ENCODE measurements at regions not wholly inside any gene's neighbourhood (a gene's known extent, or its start where the extent isn't known, plus 50 kb on each side); places are given as distances from the start of the nearest gene placed in this dataset.
A peak's percentile ranks its signal among the peaks of the same experiment; 100 is the strongest.
"Not testable (repeated sequence)": the region's sequence is repeated elsewhere in the genome, so short reads cannot be mapped to it uniquely, and the experiment has no call there.

DNA sequence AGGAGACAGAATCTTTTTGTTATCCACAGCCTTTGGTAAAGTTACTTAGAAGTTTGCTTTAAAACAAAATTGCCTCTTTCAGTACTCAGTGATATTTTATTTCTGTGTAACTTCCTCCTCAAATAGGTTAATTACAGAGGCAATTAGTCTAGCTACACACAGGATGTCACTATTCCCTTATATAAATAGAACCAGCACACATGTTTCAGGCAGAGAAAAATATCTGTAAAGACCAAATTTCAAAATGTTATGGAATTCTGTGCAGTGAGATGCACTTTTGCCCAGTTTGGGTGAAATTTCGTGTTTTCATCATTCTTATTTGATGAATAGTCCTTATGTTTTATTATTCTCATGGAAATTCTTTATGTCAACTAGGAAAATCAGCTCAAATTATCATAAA lies 410.6 kb upstream of the SOX5 start:
- no peak overlapping the region for H3K4me3 ChIP-seq (ENCODE audit: control insufficient read depth in 1 of 7, extremely low read depth in 1 of 7, insufficient read depth in 4 of 7, low read depth in 2 of 7, low read length in 6 of 7)
- H3K4me1 ChIP-seq (ENCODE audit: control extremely low read depth in 1 of 4, control insufficient read depth in 4 of 4, insufficient read depth in 4 of 4, low read length in 3 of 4): peaks cover 0 to 3% (median 0%) of the 10 kb centered on the region in 4 experiments
- H3K27me3 ChIP-seq (replicated peaks in 2 of 5; ENCODE audit: control insufficient read depth in 4 of 5, insufficient read depth in 5 of 5, low read length in 4 of 5): no peaks in the 10 kb centered on the region
- CTCF ChIA-PET: interaction anchor here (0.8 to 1.5 kb wide), 3 partner anchors 10 to 475 kb away, joined by 3 to 6 read pairs (median 3); no protein-coding TSS in a partner anchor
- no CpG with 5 or more reads among the region's 1 CpG for WGBS (ENCODE audit: insufficient coverage)
- POLR2A ChIA-PET: no interaction called here
- no peaks in the 10 kb centered on the region for H3K9me3 ChIP-seq (ENCODE audit: control extremely low read depth in 1 of 5, control insufficient read depth in 4 of 5, insufficient read depth in 2 of 5, low read depth in 1 of 5, low read length in 4 of 5)
- peak; percentile 10 to 28 (median 15) for DNase-seq
- no peak overlapping the region for H3K27ac ChIP-seq (ENCODE audit: insufficient read depth in 1 of 2, low read depth in 1 of 2, low read length in 2 of 2, poor library complexity in 1 of 2, severe bottlenecking in 2 of 2)
- no peaks in the 10 kb centered on the region for H3K36me3 ChIP-seq (ENCODE audit: control insufficient read depth in 4 of 4, insufficient read depth in 4 of 4, low read length in 3 of 4)

GRCh38 chr12:24359418-24359817 lies 409.9 kb upstream of the SOX5 start:
- peaks cover 0 to 3% (median 0%) of the 10 kb centered on the region in 4 experiments for H3K4me1 ChIP-seq (ENCODE audit: control extremely low read depth in 1 of 4, control insufficient read depth in 4 of 4, insufficient read depth in 4 of 4, low read length in 3 of 4)
- no CpG with 5 or more reads among the region's 1 CpG for whole genome bisulfite sequencing (ENCODE audit: insufficient coverage)
- ChIA-PET POLR2A (no interaction called here), CTCF (interaction anchor here (0.9 to 1.5 kb wide), 2 partner anchors 9 to 476 kb away, joined by 3 to 6 read pairs; no protein-coding TSS in a partner anchor)
- no peaks in the 10 kb centered on the region for H3K36me3 ChIP-seq (ENCODE audit: control insufficient read depth in 4 of 4, insufficient read depth in 4 of 4, low read length in 3 of 4)
- no peak for DNase-seq
- H3K27me3 ChIP-seq (replicated peaks in 2 of 5; ENCODE audit: control insufficient read depth in 4 of 5, insufficient read depth in 5 of 5, low read length in 4 of 5): no peaks in the 10 kb centered on the region
- no peak overlapping the region for H3K27ac ChIP-seq (ENCODE audit: insufficient read depth in 1 of 2, low read depth in 1 of 2, low read length in 2 of 2, poor library complexity in 1 of 2, severe bottlenecking in 2 of 2)
- no peak overlapping the region for H3K4me3 ChIP-seq (ENCODE audit: control insufficient read depth in 1 of 7, extremely low read depth in 1 of 7, insufficient read depth in 4 of 7, low read depth in 2 of 7, low read length in 6 of 7)
- H3K9me3 ChIP-seq (ENCODE audit: control extremely low read depth in 1 of 5, control insufficient read depth in 4 of 5, insufficient read depth in 2 of 5, low read depth in 1 of 5, low read length in 4 of 5): no peaks in the 10 kb centered on the region

GRCh38 chr12:24356240-24356804 lies 406.9 kb upstream of the SOX5 start:
- CTCF ChIA-PET: no interaction called here
- POLR2A ChIA-PET: no interaction called here
- Histone ChIP-seq H3K4me3 (ENCODE audit: control insufficient read depth in 1 of 7, extremely low read depth in 1 of 7, insufficient read depth in 4 of 7, low read depth in 2 of 7, low read length in 6 of 7) (no peak overlapping the region), H3K27ac (ENCODE audit: insufficient read depth in 1 of 2, low read depth in 1 of 2, low read length in 2 of 2, poor library complexity in 1 of 2, severe bottlenecking in 2 of 2) (no peak overlapping the region), H3K9me3 (ENCODE audit: control extremely low read depth in 1 of 5, control insufficient read depth in 4 of 5, insufficient read depth in 2 of 5, low read depth in 1 of 5, low read length in 4 of 5) (no peaks in the 10 kb centered on the region), H3K4me1 (ENCODE audit: control extremely low read depth in 1 of 4, control insufficient read depth in 4 of 4, insufficient read depth in 4 of 4, low read length in 3 of 4) (no peaks in the 10 kb centered on the region), H3K36me3 (ENCODE audit: control insufficient read depth in 4 of 4, insufficient read depth in 4 of 4, low read length in 3 of 4) (no peaks in the 10 kb centered on the region), H3K27me3 (replicated peaks in 2 of 5; ENCODE audit: control insufficient read depth in 4 of 5, insufficient read depth in 5 of 5, low read length in 4 of 5) (no peaks in the 10 kb centered on the region)
- WGBS (ENCODE audit: insufficient coverage): 81% methylated on average over 3 of the region's 3 CpGs
- DNase-seq: no peak

DNA sequence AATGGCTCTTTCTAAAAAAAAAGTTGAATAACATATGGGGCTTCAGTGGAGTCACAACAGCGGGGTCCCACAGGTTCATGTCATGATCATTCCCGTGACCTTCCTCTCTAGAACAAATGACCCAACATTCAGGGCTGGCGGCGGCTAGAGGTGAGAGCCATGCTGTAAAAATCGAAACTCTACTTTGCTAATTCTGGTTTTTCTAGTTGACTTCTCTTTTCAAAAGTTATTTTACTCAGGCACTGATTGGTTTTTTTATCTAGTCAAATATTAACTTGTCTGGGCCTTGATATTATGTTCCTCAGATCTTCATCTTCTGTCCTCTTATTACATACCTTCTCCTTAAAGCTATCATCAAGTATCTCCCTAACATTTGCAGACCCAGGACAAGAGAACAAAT lies 402.9 kb upstream of the SOX5 start:
- no peak overlapping the region for H3K27ac ChIP-seq (ENCODE audit: insufficient read depth in 1 of 2, low read depth in 1 of 2, low read length in 2 of 2, poor library complexity in 1 of 2, severe bottlenecking in 2 of 2)
- H3K36me3 ChIP-seq (ENCODE audit: control insufficient read depth in 4 of 4, insufficient read depth in 4 of 4, low read length in 3 of 4): no peaks in the 10 kb centered on the region
- CTCF ChIA-PET: no interaction called here
- WGBS (ENCODE audit: insufficient coverage): 97% methylated on average over 3 of the region's 5 CpGs
- peaks cover 0 to 4% (median 0%) of the 10 kb centered on the region in 5 experiments for H3K9me3 ChIP-seq (ENCODE audit: control extremely low read depth in 1 of 5, control insufficient read depth in 4 of 5, insufficient read depth in 2 of 5, low read depth in 1 of 5, low read length in 4 of 5)
- no peak for DNase-seq
- H3K27me3 ChIP-seq (replicated peaks in 2 of 5; ENCODE audit: control insufficient read depth in 4 of 5, insufficient read depth in 5 of 5, low read length in 4 of 5): no peaks in the 10 kb centered on the region
- no peak overlapping the region for H3K4me3 ChIP-seq (ENCODE audit: control insufficient read depth in 1 of 7, extremely low read depth in 1 of 7, insufficient read depth in 4 of 7, low read depth in 2 of 7, low read length in 6 of 7)
- POLR2A ChIA-PET: no interaction called here
- H3K4me1 ChIP-seq (ENCODE audit: control extremely low read depth in 1 of 4, control insufficient read depth in 4 of 4, insufficient read depth in 4 of 4, low read length in 3 of 4): peaks cover 0 to 4% (median 0%) of the 10 kb centered on the region in 4 experiments

- H3K27ac ChIP-seq (ENCODE audit: insufficient read depth in 1 of 2, low read depth in 1 of 2, low read length in 2 of 2, poor library complexity in 1 of 2, severe bottlenecking in 2 of 2): no peak overlapping the region
- H3K4me3 ChIP-seq (ENCODE audit: control insufficient read depth in 1 of 7, extremely low read depth in 1 of 7, insufficient read depth in 4 of 7, low read depth in 2 of 7, low read length in 6 of 7): no peak overlapping the region
- DNase-seq: peak in 2 of 3 donors; percentile 3 to 5
- WGBS (ENCODE audit: insufficient coverage): 97% methylated on average over 3 of the region's 4 CpGs
- CTCF ChIA-PET: no interaction called here
- no peaks in the 10 kb centered on the region for H3K27me3 ChIP-seq (replicated peaks in 2 of 5; ENCODE audit: control insufficient read depth in 4 of 5, insufficient read depth in 5 of 5, low read length in 4 of 5)
- H3K9me3 ChIP-seq (ENCODE audit: control extremely low read depth in 1 of 5, control insufficient read depth in 4 of 5, insufficient read depth in 2 of 5, low read depth in 1 of 5, low read length in 4 of 5): peaks cover 0 to 4% (median 0%) of the 10 kb centered on the region in 5 experiments
- H3K4me1 ChIP-seq (ENCODE audit: control extremely low read depth in 1 of 4, control insufficient read depth in 4 of 4, insufficient read depth in 4 of 4, low read length in 3 of 4): peaks cover 0 to 4% (median 0%) of the 10 kb centered on the region in 4 experiments
- POLR2A ChIA-PET: no interaction called here
- no peaks in the 10 kb centered on the region for H3K36me3 ChIP-seq (ENCODE audit: control insufficient read depth in 4 of 4, insufficient read depth in 4 of 4, low read length in 3 of 4)
These were observed 399.8 kb upstream of the SOX5 start for GRCh38 chr12:24349051-24349799.

DNA sequence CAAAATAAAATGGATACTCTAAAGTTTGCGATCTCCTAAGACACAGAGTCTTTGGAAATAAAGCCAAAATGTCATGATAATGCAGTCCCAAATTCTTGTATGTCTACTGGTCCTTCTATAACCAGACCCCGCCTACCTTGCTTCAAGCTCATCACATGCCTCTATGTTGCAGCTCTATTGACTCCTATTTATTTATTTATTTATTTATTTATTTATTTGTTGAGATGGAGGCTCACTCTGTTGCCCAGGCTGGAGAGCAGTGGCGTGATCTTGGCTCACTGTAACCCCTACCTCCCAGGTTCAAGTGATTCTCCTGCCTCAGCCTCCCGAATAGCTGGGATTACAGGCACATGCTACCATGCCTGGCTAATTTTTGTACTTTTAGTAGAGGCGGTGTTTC lies 398.7 kb upstream of the SOX5 start:
- DNase-seq; H3K27ac ChIP-seq (ENCODE audit: insufficient read depth in 1 of 2, low read depth in 1 of 2, low read length in 2 of 2, poor library complexity in 1 of 2, severe bottlenecking in 2 of 2); H3K4me3 ChIP-seq (ENCODE audit: control insufficient read depth in 1 of 7, extremely low read depth in 1 of 7, insufficient read depth in 4 of 7, low read depth in 2 of 7, low read length in 6 of 7); POLR2A ChIA-PET; H3K4me1 ChIP-seq (ENCODE audit: control extremely low read depth in 1 of 4, control insufficient read depth in 4 of 4, insufficient read depth in 4 of 4, low read length in 3 of 4); H3K9me3 ChIP-seq (ENCODE audit: control extremely low read depth in 1 of 5, control insufficient read depth in 4 of 5, insufficient read depth in 2 of 5, low read depth in 1 of 5, low read length in 4 of 5); H3K36me3 ChIP-seq (ENCODE audit: control insufficient read depth in 4 of 4, insufficient read depth in 4 of 4, low read length in 3 of 4); H3K27me3 ChIP-seq (replicated peaks in 2 of 5; ENCODE audit: control insufficient read depth in 4 of 5, insufficient read depth in 5 of 5, low read length in 4 of 5); CTCF ChIA-PET: not testable (repeated sequence)
- 84% methylated on average over 4 of the region's 5 CpGs for WGBS (ENCODE audit: insufficient coverage)

- no peak for DNase-seq
- no peak overlapping the region for H3K4me3 ChIP-seq (ENCODE audit: control insufficient read depth in 1 of 7, extremely low read depth in 1 of 7, insufficient read depth in 4 of 7, low read depth in 2 of 7, low read length in 6 of 7)
- H3K27me3 ChIP-seq (replicated peaks in 2 of 5; ENCODE audit: control insufficient read depth in 4 of 5, insufficient read depth in 5 of 5, low read length in 4 of 5): no peaks in the 10 kb centered on the region
- no peaks in the 10 kb centered on the region for H3K4me1 ChIP-seq (ENCODE audit: control extremely low read depth in 1 of 4, control insufficient read depth in 4 of 4, insufficient read depth in 4 of 4, low read length in 3 of 4)
- ChIA-PET POLR2A (no interaction called here), CTCF (no interaction called here)
- H3K27ac ChIP-seq (ENCODE audit: insufficient read depth in 1 of 2, low read depth in 1 of 2, low read length in 2 of 2, poor library complexity in 1 of 2, severe bottlenecking in 2 of 2): no peak overlapping the region
- no peaks in the 10 kb centered on the region for H3K9me3 ChIP-seq (ENCODE audit: control extremely low read depth in 1 of 5, control insufficient read depth in 4 of 5, insufficient read depth in 2 of 5, low read depth in 1 of 5, low read length in 4 of 5)
- H3K36me3 ChIP-seq (ENCODE audit: control insufficient read depth in 4 of 4, insufficient read depth in 4 of 4, low read length in 3 of 4): no peaks in the 10 kb centered on the region
These were observed 378.8 kb upstream of the SOX5 start for GRCh38 chr12:24328261-24328660.
